GM18519 (cell line): ENCODE measurements at regions not wholly inside any gene's neighbourhood (a gene's known extent, or its start where the extent isn't known, plus 50 kb on each side); places are given as distances from the start of the nearest gene placed in this dataset.

Experiments
- ATAC-seq: cut with Tn5 transposase; IDR thresholded peaks from one replicate; pipeline ENCODE4 v1.9.1; 2021; ENCODE audit warnings: mild to moderate bottlenecking, moderate library complexity; ENCODE audit not compliant: unreplicated experiment, low FRiP score

- no peak for ATAC-seq
Observed at GRCh38 chr16:86281421-86281820, 228.9 kb upstream of the FOXF1 start.

GRCh38 chr16:86283944-86284343, 226.4 kb upstream of the FOXF1 start:
- no peak for ATAC-seq

- no peak for ATAC-seq
Observed at GRCh38 chr16:86285421-86285820, 224.9 kb upstream of the FOXF1 start.

- ATAC-seq: no peak
Observed at GRCh38 chr16:86285938-86286921, 224.1 kb upstream of the FOXF1 start.

- ATAC-seq: no peak
Observed at GRCh38 chr16:86286991-86287663, 223.2 kb upstream of the FOXF1 start.

- no peak for ATAC-seq
Observed at GRCh38 chr16:86287664-86288201, 222.6 kb upstream of the FOXF1 start.

GRCh38 chr16:86288716-86289294, 221.5 kb upstream of the FOXF1 start:
- ATAC-seq: no peak

GRCh38 chr16:86289304-86289703, 221.0 kb upstream of the FOXF1 start:
- no peak for ATAC-seq

GRCh38 chr16:86289907-86290306, 220.4 kb upstream of the FOXF1 start:
- ATAC-seq: no peak

- no peak for ATAC-seq
Observed at GRCh38 chr16:86291491-86291890, 218.8 kb upstream of the FOXF1 start.

GRCh38 chr16:86292171-86292775, 218.1 kb upstream of the FOXF1 start:
- no peak for ATAC-seq

GRCh38 chr16:86292942-86293341, 217.4 kb upstream of the FOXF1 start:
- ATAC-seq: no peak

GRCh38 chr16:86293906-86294305, 216.4 kb upstream of the FOXF1 start:
- ATAC-seq: no peak

GRCh38 chr16:86294535-86295196, 215.7 kb upstream of the FOXF1 start:
- no peak for ATAC-seq

GRCh38 chr16:86296256-86296655, 214.1 kb upstream of the FOXF1 start:
- ATAC-seq: no peak

GRCh38 chr16:86297391-86297790, 212.9 kb upstream of the FOXF1 start:
- no peak for ATAC-seq

- ATAC-seq: no peak
Observed at GRCh38 chr16:86297866-86298757, 212.2 kb upstream of the FOXF1 start.

- ATAC-seq: no peak
Observed at GRCh38 chr16:86298758-86299134, 211.6 kb upstream of the FOXF1 start.
